Esophagus squamous epithelium (tissue), 4 donors: ENCODE measurements at regions not wholly inside any gene's neighbourhood (a gene's known extent, or its start where the extent isn't known, plus 50 kb on each side); places are given as distances from the start of the nearest gene placed in this dataset.

Source experiments
- POLR2A ChIP-seq, 4 donors: fragments of 450-650 bp; IDR thresholded peaks; one replicate each; pipeline ENCODE4 v1.6.1; 2017; ENCODE audit warnings: antibody characterized with exemption in 4 of 4, mild to moderate bottlenecking in 4 of 4, moderate library complexity in 3 of 4
- TF ChIP-seq, protein P1 (sequence below), 6 experiments: fragments of 450-650 bp in 4 of 6; fragments of 200-600 bp in 2 of 6; sonication (generic) in 2 of 6; IDR thresholded peaks; one replicate each; pipeline ENCODE4 v1.5.1; 2016 to 2019; ENCODE audit warnings: antibody characterized with exemption in 6 of 6, mild to moderate bottlenecking in 4 of 6, moderate library complexity in 4 of 6

DNA sequence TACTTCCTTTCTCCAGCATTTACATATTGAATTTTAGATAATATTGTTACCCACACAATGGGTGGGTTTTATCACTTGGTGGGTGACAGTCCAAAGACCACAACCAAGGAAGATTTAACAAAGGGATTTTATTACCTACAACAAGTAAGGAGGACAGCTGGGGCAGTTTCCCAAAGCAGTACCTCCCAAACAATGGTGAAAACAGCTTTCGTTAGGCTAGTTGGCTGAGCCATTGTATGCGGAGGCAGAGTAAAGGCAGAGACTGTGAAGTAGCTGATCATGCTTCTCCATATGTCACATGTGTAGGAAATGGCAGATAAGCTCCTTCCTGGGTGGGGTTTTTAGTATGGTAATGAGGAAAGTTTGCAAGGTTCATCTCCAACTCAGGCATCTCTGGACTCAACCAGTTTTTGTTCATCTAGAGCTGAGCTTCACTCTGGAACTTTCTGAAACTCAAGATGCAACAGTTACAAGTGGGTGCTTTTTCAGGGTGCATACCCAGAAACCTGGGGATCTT is 104.3 kb upstream of the PSMD7 start:
- TF ChIP-seq, protein P1, sequence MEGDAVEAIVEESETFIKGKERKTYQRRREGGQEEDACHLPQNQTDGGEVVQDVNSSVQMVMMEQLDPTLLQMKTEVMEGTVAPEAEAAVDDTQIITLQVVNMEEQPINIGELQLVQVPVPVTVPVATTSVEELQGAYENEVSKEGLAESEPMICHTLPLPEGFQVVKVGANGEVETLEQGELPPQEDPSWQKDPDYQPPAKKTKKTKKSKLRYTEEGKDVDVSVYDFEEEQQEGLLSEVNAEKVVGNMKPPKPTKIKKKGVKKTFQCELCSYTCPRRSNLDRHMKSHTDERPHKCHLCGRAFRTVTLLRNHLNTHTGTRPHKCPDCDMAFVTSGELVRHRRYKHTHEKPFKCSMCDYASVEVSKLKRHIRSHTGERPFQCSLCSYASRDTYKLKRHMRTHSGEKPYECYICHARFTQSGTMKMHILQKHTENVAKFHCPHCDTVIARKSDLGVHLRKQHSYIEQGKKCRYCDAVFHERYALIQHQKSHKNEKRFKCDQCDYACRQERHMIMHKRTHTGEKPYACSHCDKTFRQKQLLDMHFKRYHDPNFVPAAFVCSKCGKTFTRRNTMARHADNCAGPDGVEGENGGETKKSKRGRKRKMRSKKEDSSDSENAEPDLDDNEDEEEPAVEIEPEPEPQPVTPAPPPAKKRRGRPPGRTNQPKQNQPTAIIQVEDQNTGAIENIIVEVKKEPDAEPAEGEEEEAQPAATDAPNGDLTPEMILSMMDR (IDR thresholded peaks at IDR 0.05) = no peak
- TF ChIP-seq POLR2A (IDR thresholded peaks at IDR 0.05) = no peak
